ENCODE measurements at regions not wholly inside any gene's neighbourhood (a gene's known extent, or its start where the extent isn't known, plus 50 kb on each side); places are given as distances from the start of the nearest gene placed in this dataset.

DNA sequence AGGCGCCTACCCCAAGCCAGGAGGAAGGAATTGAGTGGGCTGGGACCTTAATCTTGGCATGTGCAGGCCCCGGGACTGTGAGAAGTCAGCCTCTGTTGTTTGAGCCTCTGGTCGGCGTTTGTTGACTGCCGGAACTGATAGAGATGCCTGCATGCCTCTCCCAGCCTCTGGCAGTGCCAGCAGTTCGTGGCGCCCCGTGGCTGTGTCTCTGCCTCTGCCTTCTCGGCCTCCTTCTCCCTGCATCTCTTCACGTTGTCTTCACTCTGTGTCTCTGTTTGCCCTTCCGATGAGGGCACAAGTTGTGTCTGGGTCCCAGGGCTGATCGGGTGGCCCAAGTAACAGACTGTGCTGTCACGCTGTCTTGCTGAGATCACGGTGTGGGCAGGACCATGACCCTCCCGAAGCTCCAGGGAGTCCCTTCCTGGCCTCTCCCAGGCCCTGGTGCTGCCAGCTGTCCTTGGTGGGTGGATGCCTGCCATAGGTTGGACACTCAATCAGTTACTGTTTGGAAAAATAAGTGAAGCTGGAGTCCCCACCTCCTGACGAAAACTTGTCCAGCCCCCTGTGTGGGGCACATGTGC lies 133.5 kb upstream of the LPCAT1 start:
- H3K36me3 Mint-ChIP-seq = no peaks in the 10 kb centered on the region
- no peak overlapping the region for H3K27ac Mint-ChIP-seq
- peak; percentile 49 for DNase-seq (ENCODE audit: extremely low spot score, unreplicated experiment)
- H3K4me3 Mint-ChIP-seq = no peak overlapping the region
- no peak for TF ChIP-seq CTCF (conservative IDR thresholded peaks at IDR 0.05)
- peaks cover 56% of the 10 kb centered on the region for H3K27me3 Mint-ChIP-seq
- no peaks in the 10 kb centered on the region for H3K9me3 Mint-ChIP-seq
- H3K4me1 Mint-ChIP-seq (ENCODE audit: unreplicated experiment) = no peaks in the 10 kb centered on the region

GRCh38 chr5:1656271-1656975 lies 132.7 kb upstream of the LPCAT1 start:
- no peaks in the 10 kb centered on the region for H3K36me3 Mint-ChIP-seq
- no peak overlapping the region for H3K4me3 Mint-ChIP-seq
- no peak for TF ChIP-seq CTCF (conservative IDR thresholded peaks at IDR 0.05)
- no peak overlapping the region for H3K27ac Mint-ChIP-seq
- DNase-seq (ENCODE audit: extremely low spot score, unreplicated experiment) = peak; percentile 56
- peaks cover 54% of the 10 kb centered on the region for H3K27me3 Mint-ChIP-seq
- H3K9me3 Mint-ChIP-seq = no peaks in the 10 kb centered on the region
- no peaks in the 10 kb centered on the region for H3K4me1 Mint-ChIP-seq (ENCODE audit: unreplicated experiment)

GRCh38 chr5:1655496-1656270 lies 131.9 kb upstream of the LPCAT1 start:
- TF ChIP-seq CTCF (conservative IDR thresholded peaks at IDR 0.05) = no peak
- Mint-ChIP-seq H3K27me3 (peaks cover 54% of the 10 kb centered on the region), H3K27ac (no peak overlapping the region)

DNA sequence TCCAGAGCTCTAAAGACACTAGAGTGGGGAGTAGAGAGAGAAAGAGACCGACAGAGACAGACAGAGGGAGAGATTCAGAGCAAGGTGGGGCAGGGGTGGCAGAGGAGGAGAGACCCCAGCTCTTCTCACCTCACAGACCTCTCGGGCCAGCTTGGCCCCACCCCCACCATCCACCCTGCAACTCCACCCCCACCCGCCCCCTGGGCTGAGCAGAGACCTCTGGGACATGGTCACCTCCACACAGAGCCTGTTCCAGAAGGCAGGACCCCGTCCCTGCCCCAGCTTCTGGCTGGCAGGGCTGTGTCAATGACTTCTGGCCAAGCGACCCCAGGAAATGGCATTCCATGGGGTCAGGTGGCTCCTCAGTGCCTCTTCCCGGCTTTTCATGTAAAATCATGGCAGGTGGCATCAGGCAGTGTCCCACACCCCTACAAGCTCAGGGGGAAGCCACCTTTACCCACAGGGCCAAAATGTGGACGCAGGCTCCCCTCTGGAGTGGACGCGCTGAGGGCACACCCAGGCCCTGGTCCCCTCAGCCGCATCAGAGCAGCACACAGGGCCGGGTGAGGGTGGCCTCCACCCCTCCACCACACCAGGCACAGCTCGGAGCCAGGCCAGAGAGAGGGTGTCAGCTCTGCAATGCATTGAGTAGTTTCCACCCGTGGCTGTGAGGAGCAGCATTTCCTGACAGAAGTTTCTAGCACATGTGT lies 131.2 kb upstream of the LPCAT1 start:
- DNase-seq (ENCODE audit: extremely low spot score, unreplicated experiment) = peak; percentile 53
- Mint-ChIP-seq H3K36me3 (no peaks in the 10 kb centered on the region), H3K9me3 (no peaks in the 10 kb centered on the region), H3K27ac (no peak overlapping the region), H3K4me1 (ENCODE audit: unreplicated experiment) (peaks cover 6% of the 10 kb centered on the region), H3K27me3 (peaks cover 56% of the 10 kb centered on the region), H3K4me3 (no peak overlapping the region)
- no peak for TF ChIP-seq CTCF (conservative IDR thresholded peaks at IDR 0.05)

More at GRCh38 chr5:1655496-1656270, 131.9 kb upstream of the LPCAT1 start:
- Mint-ChIP-seq H3K4me1 (ENCODE audit: unreplicated experiment) (peaks cover 4% of the 10 kb centered on the region), H3K36me3 (no peaks in the 10 kb centered on the region), H3K4me3 (no peak overlapping the region), H3K9me3 (no peaks in the 10 kb centered on the region)
- DNase-seq (ENCODE audit: extremely low spot score, unreplicated experiment) = peak; percentile 60

Measured in type B pancreatic cell (in vitro differentiated cells).